Ishikawa (cell line): ENCODE measurements at regions not wholly inside any gene's neighbourhood (a gene's known extent, or its start where the extent isn't known, plus 50 kb on each side); places are given as distances from the start of the nearest gene placed in this dataset.

Source experiments
- CEBPB ChIP-seq: IDR thresholded peaks from 2 replicates; pipeline ENCODE4 v1.6.1; 2012
- EP300 ChIP-seq: IDR thresholded peaks from 2 replicates; pipeline ENCODE4 v1.6.1; 2012; ENCODE audit warnings: borderline replicate concordance
- FOXM1 ChIP-seq: IDR thresholded peaks from 2 replicates; pipeline ENCODE4 v1.6.1; 2012; ENCODE audit warnings: low read depth, borderline replicate concordance
- MAX ChIP-seq: IDR thresholded peaks from 2 replicates; pipeline ENCODE4 v1.6.1; 2012
- RAD21 ChIP-seq: IDR thresholded peaks from 2 replicates; pipeline ENCODE4 v1.6.1; 2012; ENCODE audit warnings: low read depth
- TAF1 ChIP-seq: IDR thresholded peaks from 2 replicates; pipeline ENCODE4 v1.6.1; 2012; ENCODE audit warnings: low read depth, mild to moderate bottlenecking
- YY1 ChIP-seq: IDR thresholded peaks from 2 replicates; pipeline ENCODE4 v1.6.1; 2012; ENCODE audit warnings: low read depth
- ZBTB7A ChIP-seq: IDR thresholded peaks from 2 replicates; pipeline ENCODE4 v1.6.1; 2012; ENCODE audit warnings: low read depth

- TF ChIP-seq EP300 (no peak), RAD21 (no peak), ZBTB7A (no peak), FOXM1 (no peak), TAF1 (no peak), YY1 (no peak), MAX (no peak), CEBPB (no peak)
Measured at GRCh38 chr2:239773228-239774141, 251.7 kb downstream of the NDUFA10 start.
